ENCODE measurements at regions not wholly inside any gene's neighbourhood (a gene's known extent, or its start where the extent isn't known, plus 50 kb on each side); places are given as distances from the start of the nearest gene placed in this dataset.
"Not testable (repeated sequence)": the region's sequence is repeated elsewhere in the genome, so short reads cannot be mapped to it uniquely, and the experiment has no call there.

- in situ Hi-C loops (cut with HindIII; ENCODE audit: low pct_ligation_motif_present, low pct_unique_long_range_greater_than_20kb, low sequenced_read_pairs): no loop called here
- DNase-seq: no peak
Observed at GRCh38 chr15:35931799-35932341, 385.9 kb upstream of the DPH6 start.

GRCh38 chr15:35932531-35932930 is 386.6 kb upstream of the DPH6 start:
- DNase-seq: no peak
- in situ Hi-C loops (cut with HindIII; ENCODE audit: low pct_ligation_motif_present, low pct_unique_long_range_greater_than_20kb, low sequenced_read_pairs): no loop called here

GRCh38 chr15:35933531-35933930 is 387.6 kb upstream of the DPH6 start:
- in situ Hi-C loops (cut with HindIII; ENCODE audit: low pct_ligation_motif_present, low pct_unique_long_range_greater_than_20kb, low sequenced_read_pairs): no loop called here

GRCh38 chr15:35934383-35935049 is 388.6 kb upstream of the DPH6 start:
- no peak for DNase-seq

More at GRCh38 chr15:35933531-35933930, 387.6 kb upstream of the DPH6 start:
- no peak for DNase-seq

GRCh38 chr15:35936284-35936683 is 390.3 kb upstream of the DPH6 start:
- DNase-seq: no peak
- in situ Hi-C loops (cut with HindIII; ENCODE audit: low pct_ligation_motif_present, low pct_unique_long_range_greater_than_20kb, low sequenced_read_pairs): no loop called here

More at GRCh38 chr15:35934383-35935049, 388.6 kb upstream of the DPH6 start:
- in situ Hi-C loops (cut with HindIII; ENCODE audit: low pct_ligation_motif_present, low pct_unique_long_range_greater_than_20kb, low sequenced_read_pairs): no loop called here

- in situ Hi-C loops (cut with HindIII; ENCODE audit: low pct_ligation_motif_present, low pct_unique_long_range_greater_than_20kb, low sequenced_read_pairs): no loop called here
- no peak for DNase-seq
Observed at GRCh38 chr15:35937380-35937779, 391.4 kb upstream of the DPH6 start.

GRCh38 chr15:35944945-35945585 is 399.1 kb upstream of the DPH6 start:
- in situ Hi-C loops (cut with HindIII; ENCODE audit: low pct_ligation_motif_present, low pct_unique_long_range_greater_than_20kb, low sequenced_read_pairs): no loop called here

GRCh38 chr15:35953424-35953823 is 407.5 kb upstream of the DPH6 start:
- in situ Hi-C loops (cut with HindIII; ENCODE audit: low pct_ligation_motif_present, low pct_unique_long_range_greater_than_20kb, low sequenced_read_pairs): no loop called here
- DNase-seq: no peak

More at GRCh38 chr15:35944945-35945585, 399.1 kb upstream of the DPH6 start:
- DNase-seq: no peak

- no peak for DNase-seq
- in situ Hi-C loops (cut with HindIII; ENCODE audit: low pct_ligation_motif_present, low pct_unique_long_range_greater_than_20kb, low sequenced_read_pairs): no loop called here
Observed at GRCh38 chr15:35956056-35956455, 410.1 kb upstream of the DPH6 start.

GRCh38 chr15:35958021-35958420 is 412.1 kb upstream of the DPH6 start:
- in situ Hi-C loops (cut with HindIII; ENCODE audit: low pct_ligation_motif_present, low pct_unique_long_range_greater_than_20kb, low sequenced_read_pairs): no loop called here
- no peak for DNase-seq

GRCh38 chr15:35958975-35959374 is 413.0 kb upstream of the DPH6 start:
- in situ Hi-C loops (cut with HindIII; ENCODE audit: low pct_ligation_motif_present, low pct_unique_long_range_greater_than_20kb, low sequenced_read_pairs): no loop called here
- no peak for DNase-seq

- DNase-seq: no peak
- in situ Hi-C loops (cut with HindIII; ENCODE audit: low pct_ligation_motif_present, low pct_unique_long_range_greater_than_20kb, low sequenced_read_pairs): no loop called here
Observed at GRCh38 chr15:35963326-35963725, 417.4 kb upstream of the DPH6 start.

- no peak for DNase-seq
- in situ Hi-C loops (cut with HindIII; ENCODE audit: low pct_ligation_motif_present, low pct_unique_long_range_greater_than_20kb, low sequenced_read_pairs): no loop called here
Observed at GRCh38 chr15:35966781-35967180, 420.8 kb upstream of the DPH6 start.

- DNase-seq; in situ Hi-C loops (cut with HindIII; ENCODE audit: low pct_ligation_motif_present, low pct_unique_long_range_greater_than_20kb, low sequenced_read_pairs): not testable (repeated sequence)
Observed at GRCh38 chr15:35967968-35968367, 422.0 kb upstream of the DPH6 start.

GRCh38 chr15:35973029-35973428 is 427.1 kb upstream of the DPH6 start:
- DNase-seq: no peak
- in situ Hi-C loops (cut with HindIII; ENCODE audit: low pct_ligation_motif_present, low pct_unique_long_range_greater_than_20kb, low sequenced_read_pairs): no loop called here

GRCh38 chr15:35974052-35974451 is 428.1 kb upstream of the DPH6 start:
- no peak for DNase-seq
- in situ Hi-C loops (cut with HindIII; ENCODE audit: low pct_ligation_motif_present, low pct_unique_long_range_greater_than_20kb, low sequenced_read_pairs): no loop called here

- no peak for DNase-seq
- in situ Hi-C loops (cut with HindIII; ENCODE audit: low pct_ligation_motif_present, low pct_unique_long_range_greater_than_20kb, low sequenced_read_pairs): no loop called here
Observed at GRCh38 chr15:35975941-35976340, 430.0 kb upstream of the DPH6 start.

GRCh38 chr15:35979608-35980007 is 433.6 kb upstream of the DPH6 start:
- in situ Hi-C loops (cut with HindIII; ENCODE audit: low pct_ligation_motif_present, low pct_unique_long_range_greater_than_20kb, low sequenced_read_pairs): no loop called here
- no peak for DNase-seq

- in situ Hi-C loops (cut with HindIII; ENCODE audit: low pct_ligation_motif_present, low pct_unique_long_range_greater_than_20kb, low sequenced_read_pairs): no loop called here
- DNase-seq: no peak
Observed at GRCh38 chr15:35980719-35981118, 434.8 kb upstream of the DPH6 start.

- DNase-seq: no peak
- in situ Hi-C loops (cut with HindIII; ENCODE audit: low pct_ligation_motif_present, low pct_unique_long_range_greater_than_20kb, low sequenced_read_pairs): no loop called here
Observed at GRCh38 chr15:35986191-35986721, 440.3 kb upstream of the DPH6 start.

Measured in ACHN (cell line).